ENCODE measurements at regions not wholly inside any gene's neighbourhood (a gene's known extent, or its start where the extent isn't known, plus 50 kb on each side); places are given as distances from the start of the nearest gene placed in this dataset.

DNA sequence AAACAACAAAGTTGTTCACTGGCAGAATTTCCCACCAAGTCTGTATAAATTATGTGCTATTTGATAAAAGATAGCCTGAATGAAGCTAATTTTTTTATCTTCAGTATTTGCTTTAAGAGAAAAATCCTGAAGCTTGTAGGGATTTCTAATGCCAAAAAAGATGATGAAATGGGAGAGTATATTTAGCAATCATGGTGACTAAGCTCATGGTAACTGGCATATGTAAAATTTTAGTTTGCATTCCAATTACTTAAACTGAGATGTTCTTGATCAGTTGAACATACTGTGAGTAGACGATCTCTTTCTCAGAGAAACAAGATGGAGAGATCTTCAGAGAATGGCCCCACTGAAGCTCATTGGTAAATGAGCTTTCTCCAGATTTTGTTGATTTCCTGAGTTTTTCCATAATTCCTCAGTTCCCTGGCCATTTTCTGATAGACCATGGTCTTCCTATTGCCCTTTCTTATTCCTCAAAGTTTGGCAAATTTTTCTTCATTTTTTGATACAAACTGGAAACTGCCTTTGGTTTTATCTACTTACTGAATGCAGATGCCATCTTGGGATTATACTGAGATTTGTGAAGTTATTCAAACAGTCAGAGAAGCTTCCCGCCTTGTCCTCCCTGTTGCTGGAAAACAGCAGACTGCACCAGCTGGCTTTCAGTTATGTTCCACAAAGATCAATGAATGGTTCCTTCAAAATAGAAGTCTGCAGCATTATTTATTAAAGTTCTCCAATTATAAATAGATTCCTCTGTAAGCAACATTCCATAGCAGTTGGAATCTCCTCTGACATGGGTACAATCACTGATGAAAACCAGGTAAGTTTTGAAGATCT is 68.3 kb upstream of the ALOX12 start:
- TF ChIP-seq, protein P1, sequence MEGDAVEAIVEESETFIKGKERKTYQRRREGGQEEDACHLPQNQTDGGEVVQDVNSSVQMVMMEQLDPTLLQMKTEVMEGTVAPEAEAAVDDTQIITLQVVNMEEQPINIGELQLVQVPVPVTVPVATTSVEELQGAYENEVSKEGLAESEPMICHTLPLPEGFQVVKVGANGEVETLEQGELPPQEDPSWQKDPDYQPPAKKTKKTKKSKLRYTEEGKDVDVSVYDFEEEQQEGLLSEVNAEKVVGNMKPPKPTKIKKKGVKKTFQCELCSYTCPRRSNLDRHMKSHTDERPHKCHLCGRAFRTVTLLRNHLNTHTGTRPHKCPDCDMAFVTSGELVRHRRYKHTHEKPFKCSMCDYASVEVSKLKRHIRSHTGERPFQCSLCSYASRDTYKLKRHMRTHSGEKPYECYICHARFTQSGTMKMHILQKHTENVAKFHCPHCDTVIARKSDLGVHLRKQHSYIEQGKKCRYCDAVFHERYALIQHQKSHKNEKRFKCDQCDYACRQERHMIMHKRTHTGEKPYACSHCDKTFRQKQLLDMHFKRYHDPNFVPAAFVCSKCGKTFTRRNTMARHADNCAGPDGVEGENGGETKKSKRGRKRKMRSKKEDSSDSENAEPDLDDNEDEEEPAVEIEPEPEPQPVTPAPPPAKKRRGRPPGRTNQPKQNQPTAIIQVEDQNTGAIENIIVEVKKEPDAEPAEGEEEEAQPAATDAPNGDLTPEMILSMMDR (IDR thresholded peaks at IDR 0.05) = no peak
- TF ChIP-seq POLR2A (IDR thresholded peaks at IDR 0.05) = no peak
